ENCODE measurements at regions not wholly inside any gene's neighbourhood (a gene's known extent, or its start where the extent isn't known, plus 50 kb on each side); places are given as distances from the start of the nearest gene placed in this dataset.

- H3K4me3 ChIP-seq (ENCODE audit: low read depth, low read length), result no peak overlapping the region
- no peak for TF ChIP-seq CTCF (IDR thresholded peaks at IDR 0.05; ENCODE audit: low read depth, low read length)
Measured at GRCh38 chr16:73617738-73618137, 569.8 kb upstream of the ZFHX3 start.

- TF ChIP-seq CTCF (IDR thresholded peaks at IDR 0.05; ENCODE audit: low read depth, low read length), result no peak
- H3K4me3 ChIP-seq (ENCODE audit: low read depth, low read length), result no peak overlapping the region
Measured at GRCh38 chr16:73616770-73617169, 568.8 kb upstream of the ZFHX3 start.

- H3K4me3 ChIP-seq (ENCODE audit: low read depth, low read length), result no peak overlapping the region
- no peak for TF ChIP-seq CTCF (IDR thresholded peaks at IDR 0.05; ENCODE audit: low read depth, low read length)
Measured at GRCh38 chr16:73616166-73616753, 568.3 kb upstream of the ZFHX3 start.

- H3K4me3 ChIP-seq (ENCODE audit: low read depth, low read length), result no peak overlapping the region
- TF ChIP-seq CTCF (IDR thresholded peaks at IDR 0.05; ENCODE audit: low read depth, low read length), result no peak
Measured at GRCh38 chr16:73615071-73615940, 567.4 kb upstream of the ZFHX3 start.

- H3K4me3 ChIP-seq (ENCODE audit: low read depth, low read length), result no peak overlapping the region
- TF ChIP-seq CTCF (IDR thresholded peaks at IDR 0.05; ENCODE audit: low read depth, low read length), result no peak
Measured at GRCh38 chr16:73614131-73614530, 566.2 kb upstream of the ZFHX3 start.

- TF ChIP-seq CTCF (IDR thresholded peaks at IDR 0.05; ENCODE audit: low read depth, low read length), result no peak
- no peak overlapping the region for H3K4me3 ChIP-seq (ENCODE audit: low read depth, low read length)
Measured at GRCh38 chr16:73610605-73611156, 562.8 kb upstream of the ZFHX3 start.

GRCh38 chr16:73610160-73610559 lies 562.2 kb upstream of the ZFHX3 start:
- no peak overlapping the region for H3K4me3 ChIP-seq (ENCODE audit: low read depth, low read length)
- TF ChIP-seq CTCF (IDR thresholded peaks at IDR 0.05; ENCODE audit: low read depth, low read length), result no peak

Data from WI38 (cell line).